ENCODE measurements at regions not wholly inside any gene's neighbourhood (a gene's known extent, or its start where the extent isn't known, plus 50 kb on each side); places are given as distances from the start of the nearest gene placed in this dataset.
"Not testable (repeated sequence)": the region's sequence is repeated elsewhere in the genome, so short reads cannot be mapped to it uniquely, and the experiment has no call there.

GRCh38 chr16:73951481-73951880, 345.1 kb upstream of the PSMD7 start:
- DNase-seq (ENCODE audit: low read depth in 2 of 2), result no peak

DNA sequence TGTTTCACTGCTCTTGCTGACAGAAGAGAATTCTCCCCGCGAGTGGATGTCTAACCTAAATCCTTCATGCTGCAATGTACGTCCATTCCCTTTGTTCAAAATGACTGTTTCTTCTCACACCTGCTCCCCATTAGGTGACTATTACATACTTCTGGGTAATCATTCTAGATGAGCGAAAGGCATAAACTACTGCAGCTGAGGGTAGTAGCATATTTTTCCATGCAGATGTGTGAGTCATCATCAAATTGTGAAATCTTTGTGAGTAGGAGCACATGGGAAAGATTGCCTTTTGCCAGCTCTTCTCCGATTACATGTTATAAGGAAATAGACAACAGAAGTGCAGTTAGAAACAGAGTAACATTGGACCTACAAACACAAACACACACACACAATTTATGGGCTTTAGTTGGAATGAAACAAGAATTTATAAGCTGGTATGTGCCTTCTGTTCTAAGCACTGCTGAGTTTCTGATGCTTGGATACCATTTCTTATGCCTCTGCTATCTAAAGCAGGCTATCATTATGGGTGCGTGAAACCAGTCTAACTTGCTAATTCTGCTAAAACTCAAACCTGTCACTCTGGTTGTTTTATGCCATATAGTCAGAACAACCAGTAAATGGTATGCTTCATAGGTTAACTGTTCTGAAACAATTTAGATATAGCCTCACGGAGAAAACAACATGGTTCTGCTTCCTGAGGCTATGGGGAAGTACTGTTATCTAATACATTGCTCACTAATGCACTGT, 346.9 kb upstream of the PSMD7 start:
- DNase-seq (ENCODE audit: low read depth in 2 of 2), result no peak

- no peak for DNase-seq (ENCODE audit: low read depth in 2 of 2)
Observed at GRCh38 chr16:73945631-73946030, 351.0 kb upstream of the PSMD7 start.

- DNase-seq (ENCODE audit: low read depth in 2 of 2), result not testable (repeated sequence)
Observed at GRCh38 chr16:73943184-73943583, 353.4 kb upstream of the PSMD7 start.

GRCh38 chr16:73940786-73941185, 355.8 kb upstream of the PSMD7 start:
- DNase-seq (ENCODE audit: low read depth in 2 of 2), result not testable (repeated sequence)

DNA sequence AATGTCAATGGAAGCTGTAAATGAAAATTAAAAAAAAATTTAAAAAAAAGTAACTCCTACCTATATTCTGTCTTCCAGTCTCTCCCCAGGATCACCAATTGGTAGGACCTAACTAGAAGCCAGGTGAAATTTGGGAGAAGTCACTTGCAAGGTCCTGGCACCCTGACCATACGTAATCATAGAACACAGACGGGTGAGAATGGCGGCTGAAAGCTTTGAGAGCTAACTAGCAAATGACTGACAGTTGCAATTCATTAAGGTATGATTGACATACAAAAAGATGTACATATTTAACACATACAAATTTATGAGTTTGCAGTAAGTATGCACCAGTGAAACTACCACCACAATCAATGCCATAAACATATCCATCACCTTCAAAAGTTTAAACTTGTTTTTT, 372.7 kb upstream of the PSMD7 start:
- no peak for DNase-seq (ENCODE audit: low read depth in 2 of 2)

- no peak for DNase-seq (ENCODE audit: low read depth in 2 of 2)
Observed at GRCh38 chr16:73921295-73921694, 375.3 kb upstream of the PSMD7 start.

DNA sequence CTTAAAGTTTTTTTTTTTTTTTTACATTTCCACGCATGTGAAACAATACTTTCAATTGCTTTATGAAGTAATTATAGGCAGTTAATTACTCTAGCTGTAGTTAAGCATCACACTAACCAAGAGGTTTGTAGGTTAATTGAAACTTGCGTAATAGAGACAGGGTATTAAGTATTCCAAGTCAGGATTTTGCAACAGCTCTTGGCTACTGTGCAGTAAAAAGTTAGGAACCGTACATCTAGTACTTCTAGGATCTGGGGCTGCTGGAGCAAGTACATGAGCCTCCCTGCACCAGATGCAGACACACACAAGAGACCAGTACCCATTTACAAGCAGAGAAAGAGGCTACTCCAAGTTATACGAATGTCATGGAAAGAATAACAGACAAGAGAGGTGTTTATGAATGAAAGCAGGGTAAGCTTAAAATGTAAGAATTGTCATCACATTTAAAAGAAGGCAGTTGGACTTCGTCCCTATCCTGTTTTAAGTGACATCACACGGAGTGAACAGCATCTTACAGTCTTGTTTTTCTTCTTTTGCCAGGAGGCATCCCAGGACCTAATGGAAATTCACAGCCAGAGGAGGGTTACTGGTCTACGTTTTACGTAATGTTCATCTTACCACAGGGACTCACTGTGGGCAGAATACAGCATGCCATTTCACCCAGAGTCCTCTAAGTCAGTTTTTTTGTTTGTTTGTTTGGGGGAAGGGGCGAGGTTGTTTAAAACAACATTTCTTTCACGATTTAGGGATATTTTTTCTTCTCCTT, 379.6 kb upstream of the PSMD7 start:
- DNase-seq (ENCODE audit: low read depth in 2 of 2), result no peak

GRCh38 chr16:73915935-73916334, 380.7 kb upstream of the PSMD7 start:
- DNase-seq (ENCODE audit: low read depth in 2 of 2), result no peak

- no peak for DNase-seq (ENCODE audit: low read depth in 2 of 2)
Observed at GRCh38 chr16:73915140-73915539, 381.5 kb upstream of the PSMD7 start.

DNA sequence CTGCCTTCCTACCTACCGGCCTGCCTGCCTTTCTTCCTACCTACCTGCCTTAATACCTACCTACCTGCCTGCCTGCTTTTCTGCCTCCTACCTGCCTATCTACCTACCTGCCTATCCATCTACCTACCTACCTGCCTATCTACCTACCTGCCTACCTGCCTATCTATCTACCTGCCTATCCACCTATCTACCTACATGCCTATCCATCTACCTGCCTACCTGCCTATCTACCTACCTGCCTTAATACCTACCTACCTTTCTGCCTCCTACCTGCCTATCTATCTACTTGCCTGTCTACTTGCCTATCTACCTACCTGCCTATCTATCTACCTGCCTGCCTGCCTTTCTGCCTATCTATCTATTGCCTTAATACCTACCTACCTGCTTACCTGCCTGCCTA, 383.8 kb upstream of the PSMD7 start:
- no peak for DNase-seq (ENCODE audit: low read depth in 2 of 2)

DNA sequence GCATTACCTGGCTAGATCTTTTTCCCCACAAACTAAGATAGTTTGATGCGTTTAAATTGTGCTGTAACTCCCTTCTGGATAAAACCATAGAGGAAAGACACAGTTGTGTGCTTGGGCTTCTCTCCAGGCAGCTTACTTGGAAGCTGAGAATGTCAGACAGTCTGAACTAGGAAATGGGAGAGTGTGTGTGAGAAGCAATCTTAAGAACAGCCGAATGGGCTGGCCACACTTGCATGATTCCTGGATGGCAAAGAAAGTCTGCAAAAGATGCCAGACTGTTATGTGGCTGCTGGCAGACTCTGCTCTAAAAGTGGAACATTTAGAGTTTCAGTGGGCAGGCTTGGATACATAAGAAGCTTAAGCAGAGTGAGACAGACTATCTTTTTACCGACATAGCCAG, 384.3 kb upstream of the PSMD7 start:
- no peak for DNase-seq (ENCODE audit: low read depth in 2 of 2)

- no peak for DNase-seq (ENCODE audit: low read depth in 2 of 2)
Observed at GRCh38 chr16:73909529-73910035, 387.0 kb upstream of the PSMD7 start.

GRCh38 chr16:73891129-73891542, 405.5 kb upstream of the PSMD7 start:
- no peak for DNase-seq (ENCODE audit: low read depth in 2 of 2)

- no peak for DNase-seq (ENCODE audit: low read depth in 2 of 2)
Observed at GRCh38 chr16:73890186-73891128, 406.2 kb upstream of the PSMD7 start.

DNA sequence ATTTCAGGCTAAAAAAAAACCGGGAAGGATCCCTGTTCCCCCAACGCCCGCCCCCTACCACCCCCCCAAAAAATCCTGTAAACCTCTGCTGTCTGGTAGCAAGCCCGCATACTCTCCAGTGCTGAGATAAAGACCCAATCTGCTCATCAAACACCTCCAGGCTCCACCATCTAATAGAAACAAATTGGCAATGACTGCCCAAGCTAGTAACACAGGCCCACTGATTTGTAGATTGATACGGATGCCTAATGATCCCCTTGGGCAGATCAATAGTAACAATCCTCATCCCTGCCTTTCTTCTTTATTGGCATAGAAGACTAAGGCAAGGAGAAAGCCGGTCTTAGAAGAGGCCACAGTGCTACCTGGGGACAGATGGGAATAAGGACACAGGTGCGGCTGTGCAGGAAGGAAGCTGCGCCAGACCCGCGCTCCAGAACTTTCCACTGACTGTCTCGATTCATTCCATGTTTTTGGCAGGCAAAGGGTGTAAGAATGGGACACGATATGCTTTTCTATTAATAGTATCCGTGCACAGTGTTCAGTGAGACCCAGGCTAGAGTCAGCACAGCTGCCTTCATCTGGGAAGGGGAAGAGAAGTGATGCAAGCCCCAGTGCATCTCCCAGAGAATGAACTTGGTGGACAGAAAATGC, 407.6 kb upstream of the PSMD7 start:
- no peak for DNase-seq (ENCODE audit: low read depth in 2 of 2)

DNA sequence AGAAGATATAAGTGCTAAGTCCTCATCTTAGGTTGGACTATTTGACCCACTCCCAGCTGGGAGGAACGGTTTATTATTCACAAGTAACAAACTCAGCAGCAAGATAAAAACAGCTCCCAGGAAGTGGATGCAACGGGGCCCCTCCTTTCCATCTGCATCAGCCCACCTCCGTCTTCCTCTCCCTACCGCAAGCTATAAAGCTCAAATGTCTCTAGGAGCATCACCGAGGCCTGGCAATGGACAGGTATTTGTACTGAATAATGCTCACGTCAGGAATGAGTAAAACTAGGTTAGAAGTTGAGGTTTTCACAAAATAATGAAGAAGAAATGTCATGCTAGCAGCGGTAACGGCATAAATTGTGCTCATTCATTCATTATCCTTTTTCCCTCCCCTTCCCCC, 408.7 kb upstream of the PSMD7 start:
- DNase-seq (ENCODE audit: low read depth in 2 of 2), result no peak

- DNase-seq (ENCODE audit: low read depth in 2 of 2), result no peak
Observed at GRCh38 chr16:73886426-73886825, 410.2 kb upstream of the PSMD7 start.

GRCh38 chr16:73885319-73885718, 411.3 kb upstream of the PSMD7 start:
- DNase-seq (ENCODE audit: low read depth in 2 of 2), result no peak

DNA sequence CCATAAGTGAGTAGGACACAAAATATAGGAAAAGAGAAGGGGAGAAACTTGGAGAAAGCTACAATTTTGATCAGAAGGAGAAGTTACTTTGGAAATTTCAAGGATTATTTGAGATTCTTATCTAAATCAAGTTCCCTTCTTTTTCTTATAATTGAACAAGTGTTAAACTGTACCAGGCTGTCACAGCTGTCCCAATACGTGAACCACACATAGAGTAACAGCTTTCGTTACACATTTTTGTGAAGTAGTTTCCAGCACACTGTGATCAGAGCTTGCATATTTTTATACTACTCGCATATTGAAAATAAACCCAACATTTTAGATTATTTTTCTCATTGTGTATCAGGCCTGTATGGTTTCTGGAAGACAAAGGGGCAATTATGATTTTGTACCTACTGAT, 412.8 kb upstream of the PSMD7 start:
- DNase-seq (ENCODE audit: low read depth in 2 of 2), result no peak

GRCh38 chr16:73883126-73883525, 413.5 kb upstream of the PSMD7 start:
- DNase-seq (ENCODE audit: low read depth in 2 of 2), result no peak

Measured in stimulated activated CD8-positive, alpha-beta memory T cell treated with anti-CD3 and anti-CD28 coated beads, Interleukin-2, amount 100 ng/mL, for 48 hours (primary cell).